ENCODE measurements at regions not wholly inside any gene's neighbourhood (a gene's known extent, or its start where the extent isn't known, plus 50 kb on each side); places are given as distances from the start of the nearest gene placed in this dataset.

GRCh38 chr6:17031961-17032360 is 69.9 kb upstream of the STMND1 start:
- peak overlapping the region in 1 of 2 experiments; percentile 97; a peak in 2 of 4 replicates for H3K27ac ChIP-seq (ENCODE audit: low read depth in 2 of 2, low read length in 1 of 2)
- no peaks in the 10 kb centered on the region for H3K9me3 ChIP-seq
- TF ChIP-seq CTCF (IDR thresholded peaks at IDR 0.05) (no peak), SMC3 (IDR thresholded peaks at IDR 0.05; ENCODE audit: low read depth, low read length) (no peak), RAD21 (IDR thresholded peaks at IDR 0.05; ENCODE audit: low read length) (no peak), SIN3A (IDR thresholded peaks at IDR 0.05; ENCODE audit: borderline replicate concordance, low read depth, low read length) (no peak), MAX (IDR thresholded peaks at IDR 0.05; ENCODE audit: low read depth) (no peak), MEF2A (IDR thresholded peaks at IDR 0.05; ENCODE audit: borderline replicate concordance, low read depth) (no peak)
- H3K9ac ChIP-seq: peak overlapping the region; percentile 60; the same call in 1 of the 2 replicates
- POLR2A ChIA-PET: no interaction called here
- no peaks in the 10 kb centered on the region for H4K20me1 ChIP-seq (ENCODE audit: insufficient read depth)
- H3K4me1 ChIP-seq (ENCODE audit: control insufficient read depth in 1 of 2, insufficient read depth in 2 of 2, low read depth in 1 of 2, low read length in 1 of 2): peaks cover 0 to 11% of the 10 kb centered on the region in 2 experiments; a peak in 2 of 4 replicates
- H3K4me3 ChIP-seq (ENCODE audit: low read depth in 2 of 2, low read length in 1 of 2): no peak overlapping the region
- H3F3A ChIP-seq (replicated peaks; ENCODE audit: insufficient read depth): peaks cover 20% of the 10 kb centered on the region
- H3K36me3 ChIP-seq (replicated peaks in 1 of 2; ENCODE audit: control insufficient read depth in 1 of 2, insufficient read depth in 2 of 2, low read length in 1 of 2): no peaks in the 10 kb centered on the region
- CTCF ChIA-PET: no interaction called here
- WGBS (ENCODE audit: low lambda C conversion rate): 97% methylated on average over 19 of the region's 19 CpGs
- H3K4me2 ChIP-seq: peak overlapping the region; percentile 67
- no peak for DNase-seq
- H2AFZ ChIP-seq (ENCODE audit: low read depth): peak overlapping the region; percentile 84; the same call in 1 of the 2 replicates
- H3K79me2 ChIP-seq (ENCODE audit: insufficient read depth): no peaks in the 10 kb centered on the region
- H3K9me2 ChIP-seq: no peaks in the 10 kb centered on the region
- H3K27me3 ChIP-seq (ENCODE audit: insufficient read depth): no peaks in the 10 kb centered on the region

GRCh38 chr6:17027441-17027840 is 74.4 kb upstream of the STMND1 start:
- WGBS (ENCODE audit: low lambda C conversion rate): 75% methylated on average over 1 of the region's 1 CpG
- ChIA-PET POLR2A (no interaction called here), CTCF (no interaction called here)
- H3K4me2 ChIP-seq: no peak overlapping the region
- H3K9ac ChIP-seq: no peak overlapping the region
- no peaks in the 10 kb centered on the region for H4K20me1 ChIP-seq (ENCODE audit: insufficient read depth)
- H3K27me3 ChIP-seq (ENCODE audit: insufficient read depth): no peaks in the 10 kb centered on the region
- no peaks in the 10 kb centered on the region for H3K79me2 ChIP-seq (ENCODE audit: insufficient read depth)
- no peak for DNase-seq
- H3K4me3 ChIP-seq (ENCODE audit: low read depth in 2 of 2, low read length in 1 of 2): no peak overlapping the region
- H3F3A ChIP-seq (replicated peaks; ENCODE audit: insufficient read depth): peaks cover 7% of the 10 kb centered on the region
- no peaks in the 10 kb centered on the region for H3K9me3 ChIP-seq
- H3K4me1 ChIP-seq (ENCODE audit: control insufficient read depth in 1 of 2, insufficient read depth in 2 of 2, low read depth in 1 of 2, low read length in 1 of 2): 0 out of 4 replicates have a peak, but pooled peaks cover 0 to 7% of the 10 kb centered on the region in 2 experiments
- H3K36me3 ChIP-seq (replicated peaks in 1 of 2; ENCODE audit: control insufficient read depth in 1 of 2, insufficient read depth in 2 of 2, low read length in 1 of 2): no peaks in the 10 kb centered on the region
- H3K9me2 ChIP-seq: no peaks in the 10 kb centered on the region
- 0 out of 2 replicates have a peak overlapping the region, but pooled peaks have one; percentile 13 for H2AFZ ChIP-seq (ENCODE audit: low read depth)
- no peak overlapping the region for H3K27ac ChIP-seq (ENCODE audit: low read depth in 2 of 2, low read length in 1 of 2)
- no peak for TF ChIP-seq FOXM1 (IDR thresholded peaks at IDR 0.05; ENCODE audit: low read depth)
- TF ChIP-seq SIN3A (IDR thresholded peaks at IDR 0.05; ENCODE audit: borderline replicate concordance, low read depth, low read length): no peak
- TF ChIP-seq MAX (IDR thresholded peaks at IDR 0.05; ENCODE audit: low read depth): no peak
- no peak for TF ChIP-seq RAD21 (IDR thresholded peaks at IDR 0.05; ENCODE audit: low read length)
- no peak for TF ChIP-seq EZH2phosphoT487 (IDR thresholded peaks at IDR 0.05; ENCODE audit: borderline replicate concordance, low read depth)
- TF ChIP-seq REST (IDR thresholded peaks at IDR 0.05; ENCODE audit: low read depth, low read length): no peak
- no peak for TF ChIP-seq ZBTB33 (IDR thresholded peaks at IDR 0.05; ENCODE audit: borderline replicate concordance, low read depth)
- no peak for TF ChIP-seq EP300 (IDR thresholded peaks at IDR 0.05; ENCODE audit: borderline replicate concordance in 1 of 2, low read depth in 1 of 2, low read length in 1 of 2)
- TF ChIP-seq FOXJ3 (CRISPR knock-in tag; IDR thresholded peaks at IDR 0.05): no peak
- no peak for TF ChIP-seq JUND (IDR thresholded peaks at IDR 0.05)
- TF ChIP-seq TCF12 (IDR thresholded peaks at IDR 0.05): no peak
- no peak for TF ChIP-seq NRF1 (IDR thresholded peaks at IDR 0.05; ENCODE audit: low read depth, low read length)
- no peak for TF ChIP-seq CTCF (IDR thresholded peaks at IDR 0.05)
- TF ChIP-seq NFIC (IDR thresholded peaks at IDR 0.05; ENCODE audit: borderline replicate concordance): no peak
